Neural progenitor cell (in vitro differentiated cells): ENCODE measurements at regions not wholly inside any gene's neighbourhood (a gene's known extent, or its start where the extent isn't known, plus 50 kb on each side); places are given as distances from the start of the nearest gene placed in this dataset.

ENCODE experiments used
- DNase-seq: peaks from one replicate; pipeline ENCODE4 v3.0.0-alpha.2; 2016; ENCODE audit warnings: low spot score
- H2AFZ ChIP-seq: fragments of 200-600 bp; sonication (generic); replicated peaks from 2 replicates; pipeline ENCODE4 v1.6.1; 2016; ENCODE audit warnings: antibody characterized with exemption
- H3F3A ChIP-seq: fragments of 200-600 bp; sonication (generic); 2 replicates; pipeline ENCODE4 v1.6.1; 2016; ENCODE audit warnings: antibody characterized with exemption, low read depth
- H3K27ac ChIP-seq: fragments of 200-600 bp; sonication (generic); 2 replicates; pipeline ENCODE4 v1.5.1; 2016; ENCODE audit warnings: mild to moderate bottlenecking
- H3K27me3 ChIP-seq: fragments of 200-600 bp; sonication (generic); 2 replicates; pipeline ENCODE4 v1.6.1; 2016; ENCODE audit warnings: mild to moderate bottlenecking, moderate library complexity
- H3K36me3 ChIP-seq: fragments of 200-600 bp; sonication (generic); 2 replicates; pipeline ENCODE4 v1.5.1; 2016
- H3K4me1 ChIP-seq: fragments of 200-600 bp; sonication (generic); 2 replicates; pipeline ENCODE4 v1.6.1; 2016; ENCODE audit warnings: mixed run types
- H3K4me2 ChIP-seq: fragments of 200-600 bp; sonication (generic); 2 replicates; pipeline ENCODE4 v1.6.1; 2016
- H3K4me3 ChIP-seq: fragments of 200-600 bp; sonication (generic); 2 replicates; pipeline ENCODE4 v1.5.1; 2016
- H3K79me2 ChIP-seq: fragments of 200-600 bp; sonication (generic); 2 replicates; pipeline ENCODE4 v1.6.1; 2016; ENCODE audit warnings: low read depth
- H3K9ac ChIP-seq: fragments of 200-600 bp; sonication (generic); 2 replicates; pipeline ENCODE4 v1.6.1; 2016
- H3K9me3 ChIP-seq: fragments of 200-600 bp; sonication (generic); 2 replicates; pipeline ENCODE4 v1.5.1; 2016; ENCODE audit warnings: low read depth
- H4K20me1 ChIP-seq: fragments of 200-600 bp; sonication (generic); 2 replicates; pipeline ENCODE4 v1.6.1; 2016; ENCODE audit warnings: low read depth
- H3K27ac Mint-ChIP-seq: 3 replicates; pipeline ENCODE4 v1.8.0; 2021; ENCODE audit warnings: mixed read lengths
- H3K27me3 Mint-ChIP-seq: 2 replicates; pipeline ENCODE4 v1.8.0; 2022; ENCODE audit warnings: low read depth, mild to moderate bottlenecking, inconsistent platforms, moderate library complexity, mixed read lengths; ENCODE audit not compliant: insufficient read depth
- H3K36me3 Mint-ChIP-seq: 3 replicates; pipeline ENCODE4 v1.8.0; 2021; ENCODE audit warnings: mixed read lengths
- H3K4me1 Mint-ChIP-seq: 3 replicates; pipeline ENCODE4 v1.8.0; 2021; ENCODE audit warnings: mixed read lengths
- H3K4me3 Mint-ChIP-seq: 3 replicates; pipeline ENCODE4 v1.8.0; 2021; ENCODE audit warnings: mild to moderate bottlenecking, moderate library complexity, mixed read lengths
- H3K9me3 Mint-ChIP-seq: 3 replicates; pipeline ENCODE4 v1.8.0; 2020; ENCODE audit warnings: mixed read lengths
- EZH2 ChIP-seq: fragments of 200-600 bp; sonication (generic); IDR thresholded peaks from 2 replicates; pipeline ENCODE4 v1.6.1; 2017; ENCODE audit warnings: antibody characterized with exemption, mild to moderate bottlenecking, moderate library complexity
- EZH2phosphoT487 ChIP-seq: fragments of 200-600 bp; sonication (generic); IDR thresholded peaks from 2 replicates; pipeline ENCODE4 v1.6.1; 2017; ENCODE audit warnings: antibody characterized with exemption
- TF ChIP-seq, protein P1 (sequence below): fragments of 200-600 bp; sonication (generic); IDR thresholded peaks from 2 replicates; pipeline ENCODE4 v1.5.1; 2017; ENCODE audit warnings: antibody characterized with exemption, mild to moderate bottlenecking

- no peaks in the 10 kb centered on the region for H3K36me3 Mint-ChIP-seq
- Histone ChIP-seq H3K36me3 (no peaks in the 10 kb centered on the region), H3K27me3 (no peaks in the 10 kb centered on the region), H3K9me3 (no peaks in the 10 kb centered on the region), H3K4me2 (no peak overlapping the region), H3F3A (no peaks in the 10 kb centered on the region), H2AFZ (no peak overlapping the region), H3K27ac (no peak overlapping the region), H4K20me1 (no peaks in the 10 kb centered on the region), H3K79me2 (no peaks in the 10 kb centered on the region), H3K9ac (no peak overlapping the region), H3K4me1 (no peaks in the 10 kb centered on the region), H3K4me3 (no peak overlapping the region)
- no peaks in the 10 kb centered on the region for H3K9me3 Mint-ChIP-seq
- no peaks in the 10 kb centered on the region for H3K27me3 Mint-ChIP-seq
- H3K27ac Mint-ChIP-seq, result no peak overlapping the region
- TF ChIP-seq EZH2 (no peak), EZH2phosphoT487 (no peak)
- TF ChIP-seq, protein P1, sequence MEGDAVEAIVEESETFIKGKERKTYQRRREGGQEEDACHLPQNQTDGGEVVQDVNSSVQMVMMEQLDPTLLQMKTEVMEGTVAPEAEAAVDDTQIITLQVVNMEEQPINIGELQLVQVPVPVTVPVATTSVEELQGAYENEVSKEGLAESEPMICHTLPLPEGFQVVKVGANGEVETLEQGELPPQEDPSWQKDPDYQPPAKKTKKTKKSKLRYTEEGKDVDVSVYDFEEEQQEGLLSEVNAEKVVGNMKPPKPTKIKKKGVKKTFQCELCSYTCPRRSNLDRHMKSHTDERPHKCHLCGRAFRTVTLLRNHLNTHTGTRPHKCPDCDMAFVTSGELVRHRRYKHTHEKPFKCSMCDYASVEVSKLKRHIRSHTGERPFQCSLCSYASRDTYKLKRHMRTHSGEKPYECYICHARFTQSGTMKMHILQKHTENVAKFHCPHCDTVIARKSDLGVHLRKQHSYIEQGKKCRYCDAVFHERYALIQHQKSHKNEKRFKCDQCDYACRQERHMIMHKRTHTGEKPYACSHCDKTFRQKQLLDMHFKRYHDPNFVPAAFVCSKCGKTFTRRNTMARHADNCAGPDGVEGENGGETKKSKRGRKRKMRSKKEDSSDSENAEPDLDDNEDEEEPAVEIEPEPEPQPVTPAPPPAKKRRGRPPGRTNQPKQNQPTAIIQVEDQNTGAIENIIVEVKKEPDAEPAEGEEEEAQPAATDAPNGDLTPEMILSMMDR, result no peak
- no peak for DNase-seq
- no peaks in the 10 kb centered on the region for H3K4me1 Mint-ChIP-seq
- no peak overlapping the region for H3K4me3 Mint-ChIP-seq
These were observed 284.7 kb upstream of the CWC22 start for GRCh38 chr2:180291552-180292421.

GRCh38 chr2:180291060-180291459, 284.0 kb upstream of the CWC22 start:
- Histone ChIP-seq H3K9me3 (no peaks in the 10 kb centered on the region), H3K4me3 (no peak overlapping the region), H3K27ac (no peak overlapping the region), H4K20me1 (no peaks in the 10 kb centered on the region), H3K9ac (no peak overlapping the region), H3K79me2 (no peaks in the 10 kb centered on the region), H3K36me3 (no peaks in the 10 kb centered on the region), H3F3A (no peaks in the 10 kb centered on the region), H3K4me2 (no peak overlapping the region), H3K4me1 (no peaks in the 10 kb centered on the region), H2AFZ (no peak overlapping the region), H3K27me3 (no peaks in the 10 kb centered on the region)
- no peaks in the 10 kb centered on the region for H3K27me3 Mint-ChIP-seq
- no peaks in the 10 kb centered on the region for H3K36me3 Mint-ChIP-seq
- TF ChIP-seq, protein P1, result no peak
- TF ChIP-seq EZH2 (no peak), EZH2phosphoT487 (no peak)
- no peak overlapping the region for H3K4me3 Mint-ChIP-seq
- H3K9me3 Mint-ChIP-seq, result no peaks in the 10 kb centered on the region
- H3K27ac Mint-ChIP-seq, result no peak overlapping the region
- DNase-seq, result no peak
- no peaks in the 10 kb centered on the region for H3K4me1 Mint-ChIP-seq

DNA sequence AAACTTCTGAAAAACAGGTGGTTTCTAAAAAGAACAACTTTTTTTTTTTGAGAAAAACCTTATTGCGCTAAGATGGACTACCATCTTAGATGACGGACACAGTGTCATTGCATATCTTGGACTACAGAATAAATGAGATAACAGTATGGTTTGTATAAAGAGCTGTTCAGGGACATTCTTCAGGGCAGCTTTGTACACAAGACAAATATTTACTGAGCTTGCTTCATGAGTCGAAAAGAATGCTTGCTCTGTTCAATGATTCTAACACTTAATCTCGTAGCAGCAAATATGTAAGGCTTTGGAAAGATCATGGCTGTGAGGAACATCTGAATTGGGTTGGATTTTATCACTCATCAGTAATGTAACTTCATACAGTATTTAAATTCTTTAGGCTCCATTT, 282.5 kb upstream of the CWC22 start:
- no peaks in the 10 kb centered on the region for H3K79me2 ChIP-seq
- no peaks in the 10 kb centered on the region for H3F3A ChIP-seq
- H4K20me1 ChIP-seq, result no peaks in the 10 kb centered on the region
- no peak overlapping the region for H2AFZ ChIP-seq
- no peak overlapping the region for H3K4me2 ChIP-seq
- no peaks in the 10 kb centered on the region for H3K27me3 ChIP-seq
- no peaks in the 10 kb centered on the region for H3K36me3 Mint-ChIP-seq
- no peak for DNase-seq
- H3K4me3 Mint-ChIP-seq, result no peak overlapping the region
- H3K4me1 ChIP-seq, result no peaks in the 10 kb centered on the region
- no peak overlapping the region for H3K27ac Mint-ChIP-seq
- H3K27me3 Mint-ChIP-seq, result no peaks in the 10 kb centered on the region
- TF ChIP-seq EZH2 (no peak), EZH2phosphoT487 (no peak)
- TF ChIP-seq, protein P1, result no peak
- H3K9me3 ChIP-seq, result no peaks in the 10 kb centered on the region
- no peak overlapping the region for H3K27ac ChIP-seq
- no peaks in the 10 kb centered on the region for H3K36me3 ChIP-seq
- no peak overlapping the region for H3K9ac ChIP-seq
- H3K4me1 Mint-ChIP-seq, result peaks cover 3% of the 10 kb centered on the region
- no peak overlapping the region for H3K4me3 ChIP-seq
- H3K9me3 Mint-ChIP-seq, result no peaks in the 10 kb centered on the region
